Mucosa of rectum (tissue), 2 donors: ENCODE measurements at regions not wholly inside any gene's neighbourhood (a gene's known extent, or its start where the extent isn't known, plus 50 kb on each side); places are given as distances from the start of the nearest gene placed in this dataset.

Source experiments
- H3K27ac ChIP-seq, 2 donors: one replicate each; pipeline ENCODE4 v1.7.0; 2013; ENCODE audit warnings: inconsistent platforms in 2 of 2, low read depth in 2 of 2, low read length in 2 of 2
- H3K27me3 ChIP-seq, 2 donors: one replicate each; pipeline ENCODE4 v1.7.0; 2013; ENCODE audit warnings: low read length in 2 of 2; ENCODE audit not compliant: control insufficient read depth in 2 of 2, insufficient read depth in 2 of 2
- H3K36me3 ChIP-seq, 2 donors: one replicate each; pipeline ENCODE4 v1.7.0; 2013; ENCODE audit warnings: low read length in 2 of 2; ENCODE audit not compliant: control insufficient read depth in 2 of 2, insufficient read depth in 2 of 2
- H3K4me1 ChIP-seq, 2 donors: one replicate each; pipeline ENCODE4 v1.7.0; 2013; ENCODE audit warnings: low read length in 2 of 2, mild to moderate bottlenecking in 1 of 2; ENCODE audit not compliant: control insufficient read depth in 2 of 2, insufficient read depth in 2 of 2
- H3K4me3 ChIP-seq, 2 donors: one replicate each; pipeline ENCODE4 v1.7.0; 2013; ENCODE audit warnings: low read length in 2 of 2
- H3K9ac ChIP-seq, 2 donors: one replicate each; pipeline ENCODE4 v1.7.0; 2013; ENCODE audit warnings: low read length in 2 of 2, low read depth in 1 of 2, mild to moderate bottlenecking in 1 of 2
- H3K9me3 ChIP-seq, 2 donors: one replicate each; pipeline ENCODE4 v1.7.0; 2013; ENCODE audit warnings: low read length in 2 of 2; ENCODE audit not compliant: control insufficient read depth in 2 of 2
- donor health status: healthy.
- donor health status: Normal muscosa, but diverticular disease.

DNA sequence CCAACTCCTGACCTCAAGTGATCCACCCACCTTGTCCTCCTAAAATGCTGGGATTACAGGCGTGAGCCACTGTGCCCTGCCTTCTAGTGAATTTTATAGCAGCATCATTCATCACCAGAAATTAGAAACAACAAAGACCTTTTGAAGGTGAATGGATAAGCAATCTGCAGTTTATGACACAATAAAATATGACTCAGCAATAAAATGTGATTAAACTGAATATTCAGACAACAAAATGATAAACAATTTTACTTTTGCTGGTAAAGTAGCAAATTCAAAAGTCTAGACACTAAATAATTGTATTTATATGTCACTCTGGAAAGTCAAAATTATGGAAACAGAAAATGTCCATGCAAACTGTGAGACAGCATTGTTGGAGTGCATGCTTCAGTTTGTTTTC, 656.6 kb downstream of the CBLN2 start:
- Histone ChIP-seq H3K9me3 (no peaks in the 10 kb centered on the region), H3K4me3 (no peak overlapping the region), H3K4me1 (no peaks in the 10 kb centered on the region), H3K27me3 (no peaks in the 10 kb centered on the region), H3K27ac (no peak overlapping the region), H3K36me3 (no peaks in the 10 kb centered on the region), H3K9ac (no peak overlapping the region)

DNA sequence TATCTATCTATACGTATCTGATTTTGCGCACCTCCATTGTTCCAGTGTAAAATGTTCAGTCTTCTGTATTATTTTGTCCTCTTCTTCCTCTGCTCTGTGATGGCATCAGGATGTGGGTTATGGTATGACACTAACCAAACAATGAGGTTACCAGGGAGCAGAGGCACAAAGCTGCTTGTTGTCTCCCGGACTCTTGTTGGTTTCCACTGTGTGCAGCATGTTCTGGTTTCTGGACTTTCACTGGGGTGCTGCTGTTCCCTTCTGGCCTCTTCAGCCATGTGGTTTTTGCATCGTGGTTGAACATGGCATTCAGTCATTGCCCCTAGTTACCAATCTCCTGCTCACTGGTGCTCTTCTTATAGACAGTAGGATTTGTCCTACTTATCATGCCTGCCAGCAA, 665.9 kb downstream of the CBLN2 start:
- no peak overlapping the region for H3K27ac ChIP-seq
- H3K9me3 ChIP-seq, result no peaks in the 10 kb centered on the region
- no peak overlapping the region for H3K9ac ChIP-seq
- no peaks in the 10 kb centered on the region for H3K27me3 ChIP-seq
- no peaks in the 10 kb centered on the region for H3K4me1 ChIP-seq
- H3K36me3 ChIP-seq, result no peaks in the 10 kb centered on the region
- H3K4me3 ChIP-seq, result no peak overlapping the region

DNA sequence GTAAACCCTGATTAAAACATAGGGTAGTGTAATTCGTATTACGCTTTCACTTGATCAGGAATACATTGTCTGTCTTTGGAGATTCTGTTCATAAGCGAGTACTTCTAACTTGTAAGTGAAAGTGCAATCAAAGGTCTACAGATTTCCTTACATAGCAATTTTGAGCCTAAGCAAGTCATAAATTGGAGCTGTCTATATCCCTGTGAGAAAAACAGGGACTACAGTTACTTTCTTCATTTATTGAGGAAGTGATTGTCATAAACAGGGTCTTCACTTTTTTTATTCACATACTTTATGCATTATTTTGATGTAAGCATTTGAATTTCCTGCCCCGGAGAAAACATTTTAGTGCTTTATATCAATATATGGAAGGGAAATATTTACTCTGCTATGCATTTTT, 670.4 kb downstream of the CBLN2 start:
- no peaks in the 10 kb centered on the region for H3K36me3 ChIP-seq
- H3K9ac ChIP-seq, result no peak overlapping the region
- no peaks in the 10 kb centered on the region for H3K4me1 ChIP-seq
- H3K9me3 ChIP-seq, result no peaks in the 10 kb centered on the region
- H3K27ac ChIP-seq, result no peak overlapping the region
- H3K4me3 ChIP-seq, result no peak overlapping the region
- no peaks in the 10 kb centered on the region for H3K27me3 ChIP-seq

DNA sequence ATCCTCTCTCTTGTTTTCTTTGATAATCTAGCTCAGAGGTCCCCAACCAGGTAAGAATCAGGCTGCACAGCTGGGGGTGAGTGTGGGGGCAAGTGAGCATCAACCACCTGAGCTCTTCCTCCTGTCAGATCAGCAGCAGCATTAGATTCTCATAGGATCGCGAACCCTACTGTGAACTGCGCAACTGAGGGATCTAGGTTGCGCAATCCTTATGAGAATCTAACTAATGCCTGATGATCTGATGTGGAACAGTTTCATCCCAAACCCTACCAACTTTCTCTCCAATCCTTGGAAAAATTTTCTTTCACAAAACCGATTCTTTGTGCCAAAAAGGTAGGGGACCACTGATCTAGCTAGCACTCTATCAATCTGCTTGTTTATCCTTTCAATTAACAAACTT, 678.3 kb downstream of the CBLN2 start:
- no peaks in the 10 kb centered on the region for H3K27me3 ChIP-seq
- H3K27ac ChIP-seq, result no peak overlapping the region
- H3K9me3 ChIP-seq, result no peaks in the 10 kb centered on the region
- no peaks in the 10 kb centered on the region for H3K4me1 ChIP-seq
- no peak overlapping the region for H3K4me3 ChIP-seq
- no peaks in the 10 kb centered on the region for H3K36me3 ChIP-seq
- no peak overlapping the region for H3K9ac ChIP-seq

DNA sequence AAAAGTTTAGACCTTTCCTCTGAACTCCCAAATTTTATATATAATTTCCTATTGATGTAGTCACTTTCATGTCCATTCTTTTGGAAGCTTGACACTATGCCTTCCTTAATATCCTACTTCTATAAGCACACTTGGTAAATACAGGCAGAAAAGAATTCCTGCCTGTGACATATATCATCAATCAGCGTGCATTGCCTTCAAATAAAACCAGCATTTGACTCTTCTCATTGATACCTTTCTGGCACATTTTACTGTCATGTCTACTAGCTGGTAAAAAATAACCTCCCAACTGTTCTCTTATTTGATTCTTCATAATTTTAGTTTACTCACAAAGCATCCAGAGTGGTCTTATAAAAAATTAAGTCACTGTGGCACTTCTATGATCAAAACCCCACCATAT, 693.5 kb downstream of the CBLN2 start:
- H3K36me3 ChIP-seq, result no peaks in the 10 kb centered on the region
- H3K9ac ChIP-seq, result no peak overlapping the region
- H3K4me3 ChIP-seq, result no peak overlapping the region
- no peaks in the 10 kb centered on the region for H3K4me1 ChIP-seq
- H3K27me3 ChIP-seq, result no peaks in the 10 kb centered on the region
- H3K27ac ChIP-seq, result no peak overlapping the region
- H3K9me3 ChIP-seq, result no peaks in the 10 kb centered on the region

DNA sequence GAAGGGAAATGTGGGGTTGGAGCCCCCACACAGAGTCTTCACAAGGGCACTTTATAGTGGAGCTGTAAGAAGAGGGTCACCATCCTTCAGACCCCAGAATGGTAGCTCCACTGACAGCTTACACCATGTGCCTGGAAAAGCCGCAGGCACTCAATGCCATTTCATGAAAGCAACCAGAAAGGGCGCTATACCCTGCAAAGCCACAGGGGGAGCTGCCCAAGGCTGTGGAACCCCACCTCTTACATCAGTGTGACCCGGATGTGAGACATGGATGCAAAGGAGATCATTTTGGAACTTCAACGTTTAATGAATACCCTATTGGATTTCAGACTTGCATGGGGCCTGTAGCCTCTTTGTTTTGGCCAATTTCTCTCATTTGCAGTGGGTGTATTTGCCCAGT, 694.7 kb downstream of the CBLN2 start:
- H3K27ac ChIP-seq, result no peak overlapping the region
- H3K27me3 ChIP-seq, result no peaks in the 10 kb centered on the region
- H3K36me3 ChIP-seq, result no peaks in the 10 kb centered on the region
- no peak overlapping the region for H3K9ac ChIP-seq
- H3K4me3 ChIP-seq, result no peak overlapping the region
- no peaks in the 10 kb centered on the region for H3K4me1 ChIP-seq
- H3K9me3 ChIP-seq, result no peaks in the 10 kb centered on the region

DNA sequence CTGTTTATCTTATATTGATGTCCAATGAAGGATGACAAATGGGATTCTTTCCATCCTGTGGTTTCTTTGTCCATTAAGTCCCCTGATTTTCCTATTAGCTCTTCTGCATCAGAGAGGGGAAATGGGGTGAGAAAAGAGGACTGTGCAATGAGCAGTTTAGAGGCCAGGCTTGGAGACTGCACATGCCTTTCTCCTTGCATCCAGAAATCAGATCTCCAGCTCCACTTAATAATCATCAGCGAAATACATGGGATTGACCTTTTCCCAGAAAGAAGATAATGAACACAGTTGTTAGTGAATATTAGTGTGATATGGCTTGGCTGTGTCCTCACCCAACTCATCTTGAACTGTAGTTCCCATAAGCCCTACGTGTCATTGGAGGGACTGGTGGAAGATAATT, 697.4 kb downstream of the CBLN2 start:
- H3K36me3 ChIP-seq, result no peaks in the 10 kb centered on the region
- H3K27me3 ChIP-seq, result no peaks in the 10 kb centered on the region
- no peak overlapping the region for H3K9ac ChIP-seq

DNA sequence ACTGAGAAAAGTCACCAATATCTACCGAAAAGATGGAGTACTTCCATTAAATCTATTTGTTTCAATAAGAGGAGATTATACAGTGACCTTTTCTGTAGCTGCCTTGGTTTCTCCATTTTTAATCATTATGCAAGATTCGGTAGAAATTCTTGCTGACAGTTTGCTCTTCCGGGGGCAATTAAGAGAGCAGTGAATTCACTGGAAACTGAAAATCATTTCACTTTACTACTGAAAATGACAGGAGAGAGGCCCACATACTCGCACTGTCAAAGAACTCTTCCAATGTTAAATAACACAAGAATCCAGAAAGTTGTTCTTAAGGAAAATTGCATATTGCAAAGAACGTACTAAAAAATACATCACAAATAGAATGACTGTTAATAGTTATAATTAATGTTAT, 699.3 kb downstream of the CBLN2 start:
- H3K4me3 ChIP-seq, result no peak overlapping the region
- H3K9me3 ChIP-seq, result no peaks in the 10 kb centered on the region
- H3K27me3 ChIP-seq, result no peaks in the 10 kb centered on the region
- H3K27ac ChIP-seq, result no peak overlapping the region
- H3K4me1 ChIP-seq, result no peaks in the 10 kb centered on the region
- no peak overlapping the region for H3K9ac ChIP-seq
- H3K36me3 ChIP-seq, result no peaks in the 10 kb centered on the region

More for the DNA sequence above, 697.4 kb downstream of the CBLN2 start:
- Histone ChIP-seq H3K4me3 (no peak overlapping the region), H3K9me3 (no peaks in the 10 kb centered on the region), H3K27ac (no peak overlapping the region), H3K4me1 (no peaks in the 10 kb centered on the region)

DNA sequence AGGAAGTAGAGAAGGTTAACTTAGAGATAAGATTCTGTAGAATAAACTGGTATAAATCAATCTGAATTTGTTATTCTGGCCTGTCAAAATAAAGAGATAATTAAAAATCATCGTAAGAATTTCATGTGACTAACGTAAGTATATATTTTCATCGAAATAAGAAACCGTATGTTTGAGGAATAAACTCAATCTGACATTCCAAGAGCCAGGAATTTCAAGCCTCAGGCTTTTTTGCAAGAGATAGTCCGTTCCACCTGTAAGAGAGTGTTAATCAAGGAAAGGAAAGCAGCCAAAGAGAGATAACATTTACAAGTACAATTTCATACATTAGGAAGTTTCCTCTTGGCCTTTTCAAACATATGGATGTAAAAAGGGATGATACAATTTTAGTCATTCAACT, 701.5 kb downstream of the CBLN2 start:
- Histone ChIP-seq H3K4me1 (no peaks in the 10 kb centered on the region), H3K9me3 (no peaks in the 10 kb centered on the region), H3K27me3 (no peaks in the 10 kb centered on the region), H3K9ac (no peak overlapping the region), H3K4me3 (no peak overlapping the region), H3K27ac (no peak overlapping the region), H3K36me3 (no peaks in the 10 kb centered on the region)

DNA sequence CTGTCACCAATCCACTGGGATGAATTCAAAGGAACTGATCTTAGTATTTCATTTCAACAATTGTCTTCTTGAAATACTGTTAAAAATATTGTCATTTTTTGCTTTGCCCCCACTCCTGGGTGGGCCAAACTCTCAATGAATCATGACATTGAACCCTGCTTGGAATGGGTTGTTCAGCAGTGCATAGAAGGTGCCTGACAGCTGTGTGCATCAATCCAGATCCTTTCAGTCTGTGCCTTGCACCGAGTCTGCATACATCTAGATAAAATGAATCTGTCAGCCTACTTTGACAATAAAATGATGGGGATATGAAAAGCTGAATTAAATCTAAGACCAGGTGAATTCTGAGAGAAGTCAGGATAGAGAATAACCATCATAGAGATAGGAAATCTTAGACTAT, 706.6 kb downstream of the CBLN2 start:
- Histone ChIP-seq H3K9ac (no peak overlapping the region), H3K4me1 (no peaks in the 10 kb centered on the region), H3K9me3 (no peaks in the 10 kb centered on the region), H3K36me3 (no peaks in the 10 kb centered on the region), H3K4me3 (no peak overlapping the region), H3K27ac (no peak overlapping the region), H3K27me3 (no peaks in the 10 kb centered on the region)

DNA sequence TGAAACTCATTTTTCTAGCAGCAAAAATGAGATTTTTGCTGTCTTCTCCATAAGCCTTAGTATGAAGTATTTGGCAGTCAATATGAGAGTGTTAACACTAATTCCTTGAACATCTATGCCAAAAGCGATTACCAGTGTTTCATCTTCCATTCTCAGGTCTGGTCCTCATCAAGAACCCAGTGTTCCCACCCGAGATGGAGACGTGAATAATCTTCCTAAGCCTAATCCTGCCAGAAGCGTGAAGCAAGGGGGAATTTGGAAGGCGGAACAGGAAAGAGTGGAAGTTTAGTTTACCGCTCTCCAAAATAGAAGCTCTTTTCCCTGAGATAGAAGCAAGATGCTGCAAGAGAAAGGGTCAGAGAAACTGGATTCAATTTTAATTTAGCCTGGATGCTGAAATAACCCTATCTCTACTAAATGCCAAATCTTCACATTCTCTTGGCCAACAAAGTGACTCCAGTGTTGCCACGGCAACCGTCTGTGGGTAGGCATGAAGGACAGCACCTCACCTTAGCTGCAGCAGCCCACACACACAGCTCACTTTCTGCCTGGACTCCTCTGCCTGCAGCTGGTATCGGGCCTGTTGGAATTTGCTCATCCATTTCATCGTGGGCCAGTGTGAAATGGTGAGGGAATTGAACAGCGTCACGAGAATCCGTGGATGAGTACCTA, 711.1 kb downstream of the CBLN2 start:
- H3K27ac ChIP-seq, result no peak overlapping the region
- no peaks in the 10 kb centered on the region for H3K27me3 ChIP-seq
- no peaks in the 10 kb centered on the region for H3K36me3 ChIP-seq
- no peak overlapping the region for H3K9ac ChIP-seq
- no peak overlapping the region for H3K4me3 ChIP-seq
- H3K4me1 ChIP-seq, result no peaks in the 10 kb centered on the region
- H3K9me3 ChIP-seq, result no peaks in the 10 kb centered on the region
